ENCODE measurements at regions not wholly inside any gene's neighbourhood (a gene's known extent, or its start where the extent isn't known, plus 50 kb on each side); places are given as distances from the start of the nearest gene placed in this dataset.

DNA sequence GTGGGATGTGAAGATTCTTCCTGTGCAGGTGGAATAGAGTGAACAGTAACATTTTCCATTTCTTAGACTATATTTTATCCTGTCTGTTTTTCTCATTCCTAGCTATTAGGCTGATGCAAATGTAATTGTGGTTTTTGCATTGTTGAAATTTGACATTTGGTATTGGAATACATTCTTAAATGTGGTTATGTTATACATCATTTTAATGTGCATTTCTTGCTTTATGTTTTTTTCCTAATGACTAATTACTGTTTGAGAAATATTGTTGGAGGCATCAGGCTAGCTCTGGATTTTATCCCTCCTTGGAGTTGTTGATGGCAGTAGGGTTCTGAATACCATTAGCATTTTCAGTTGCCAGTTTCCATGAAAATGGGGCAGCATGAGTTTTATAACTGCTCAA lies 75.9 kb upstream of the GNG2 start (continued):
- TF ChIP-seq, protein P1, sequence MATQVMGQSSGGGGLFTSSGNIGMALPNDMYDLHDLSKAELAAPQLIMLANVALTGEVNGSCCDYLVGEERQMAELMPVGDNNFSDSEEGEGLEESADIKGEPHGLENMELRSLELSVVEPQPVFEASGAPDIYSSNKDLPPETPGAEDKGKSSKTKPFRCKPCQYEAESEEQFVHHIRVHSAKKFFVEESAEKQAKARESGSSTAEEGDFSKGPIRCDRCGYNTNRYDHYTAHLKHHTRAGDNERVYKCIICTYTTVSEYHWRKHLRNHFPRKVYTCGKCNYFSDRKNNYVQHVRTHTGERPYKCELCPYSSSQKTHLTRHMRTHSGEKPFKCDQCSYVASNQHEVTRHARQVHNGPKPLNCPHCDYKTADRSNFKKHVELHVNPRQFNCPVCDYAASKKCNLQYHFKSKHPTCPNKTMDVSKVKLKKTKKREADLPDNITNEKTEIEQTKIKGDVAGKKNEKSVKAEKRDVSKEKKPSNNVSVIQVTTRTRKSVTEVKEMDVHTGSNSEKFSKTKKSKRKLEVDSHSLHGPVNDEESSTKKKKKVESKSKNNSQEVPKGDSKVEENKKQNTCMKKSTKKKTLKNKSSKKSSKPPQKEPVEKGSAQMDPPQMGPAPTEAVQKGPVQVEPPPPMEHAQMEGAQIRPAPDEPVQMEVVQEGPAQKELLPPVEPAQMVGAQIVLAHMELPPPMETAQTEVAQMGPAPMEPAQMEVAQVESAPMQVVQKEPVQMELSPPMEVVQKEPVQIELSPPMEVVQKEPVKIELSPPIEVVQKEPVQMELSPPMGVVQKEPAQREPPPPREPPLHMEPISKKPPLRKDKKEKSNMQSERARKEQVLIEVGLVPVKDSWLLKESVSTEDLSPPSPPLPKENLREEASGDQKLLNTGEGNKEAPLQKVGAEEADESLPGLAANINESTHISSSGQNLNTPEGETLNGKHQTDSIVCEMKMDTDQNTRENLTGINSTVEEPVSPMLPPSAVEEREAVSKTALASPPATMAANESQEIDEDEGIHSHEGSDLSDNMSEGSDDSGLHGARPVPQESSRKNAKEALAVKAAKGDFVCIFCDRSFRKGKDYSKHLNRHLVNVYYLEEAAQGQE (IDR thresholded peaks at IDR 0.05; ENCODE audit: unreplicated experiment), result no peak
- TF ChIP-seq, protein P2, sequence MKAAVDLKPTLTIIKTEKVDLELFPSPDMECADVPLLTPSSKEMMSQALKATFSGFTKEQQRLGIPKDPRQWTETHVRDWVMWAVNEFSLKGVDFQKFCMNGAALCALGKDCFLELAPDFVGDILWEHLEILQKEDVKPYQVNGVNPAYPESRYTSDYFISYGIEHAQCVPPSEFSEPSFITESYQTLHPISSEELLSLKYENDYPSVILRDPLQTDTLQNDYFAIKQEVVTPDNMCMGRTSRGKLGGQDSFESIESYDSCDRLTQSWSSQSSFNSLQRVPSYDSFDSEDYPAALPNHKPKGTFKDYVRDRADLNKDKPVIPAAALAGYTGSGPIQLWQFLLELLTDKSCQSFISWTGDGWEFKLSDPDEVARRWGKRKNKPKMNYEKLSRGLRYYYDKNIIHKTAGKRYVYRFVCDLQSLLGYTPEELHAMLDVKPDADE (IDR thresholded peaks at IDR 0.05), result no peak
- TF ChIP-seq CREB1 (CRISPR knock-in tag; IDR thresholded peaks at IDR 0.05; ENCODE audit: low read depth) (no peak), JUNB (IDR thresholded peaks at IDR 0.05; ENCODE audit: unreplicated experiment) (no peak), ZNF331 (CRISPR knock-in tag; IDR thresholded peaks at IDR 0.05; ENCODE audit: low read depth) (no peak), NANOG (IDR thresholded peaks at IDR 0.05; ENCODE audit: borderline replicate concordance) (no peak)
- TF ChIP-seq, protein P3, sequence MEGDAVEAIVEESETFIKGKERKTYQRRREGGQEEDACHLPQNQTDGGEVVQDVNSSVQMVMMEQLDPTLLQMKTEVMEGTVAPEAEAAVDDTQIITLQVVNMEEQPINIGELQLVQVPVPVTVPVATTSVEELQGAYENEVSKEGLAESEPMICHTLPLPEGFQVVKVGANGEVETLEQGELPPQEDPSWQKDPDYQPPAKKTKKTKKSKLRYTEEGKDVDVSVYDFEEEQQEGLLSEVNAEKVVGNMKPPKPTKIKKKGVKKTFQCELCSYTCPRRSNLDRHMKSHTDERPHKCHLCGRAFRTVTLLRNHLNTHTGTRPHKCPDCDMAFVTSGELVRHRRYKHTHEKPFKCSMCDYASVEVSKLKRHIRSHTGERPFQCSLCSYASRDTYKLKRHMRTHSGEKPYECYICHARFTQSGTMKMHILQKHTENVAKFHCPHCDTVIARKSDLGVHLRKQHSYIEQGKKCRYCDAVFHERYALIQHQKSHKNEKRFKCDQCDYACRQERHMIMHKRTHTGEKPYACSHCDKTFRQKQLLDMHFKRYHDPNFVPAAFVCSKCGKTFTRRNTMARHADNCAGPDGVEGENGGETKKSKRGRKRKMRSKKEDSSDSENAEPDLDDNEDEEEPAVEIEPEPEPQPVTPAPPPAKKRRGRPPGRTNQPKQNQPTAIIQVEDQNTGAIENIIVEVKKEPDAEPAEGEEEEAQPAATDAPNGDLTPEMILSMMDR (conservative IDR thresholded peaks at IDR 0.05; ENCODE audit: low read depth in 2 of 2), result no peak

DNA sequence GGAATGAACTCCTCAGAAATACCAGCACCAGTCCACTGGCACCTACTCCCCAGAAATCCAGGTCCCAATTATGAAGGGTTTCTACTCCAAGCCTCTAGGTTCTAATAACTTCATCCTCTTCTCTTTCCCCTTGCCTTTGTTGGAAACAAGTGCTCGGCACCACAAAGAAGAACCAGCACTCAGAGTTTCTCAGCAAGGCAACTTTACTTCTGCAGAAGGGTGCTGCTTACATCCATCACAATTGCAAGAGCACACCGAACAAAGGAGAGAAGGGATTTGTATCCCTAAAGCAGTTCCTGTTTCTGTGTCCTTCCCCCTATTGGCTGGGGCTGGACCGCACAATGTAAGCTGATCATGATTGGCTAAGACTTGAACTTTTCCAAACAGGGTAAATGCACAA lies 74.2 kb upstream of the GNG2 start:
- no peaks in the 10 kb centered on the region for H3F3A ChIP-seq (replicated peaks; ENCODE audit: low read depth)
- no peaks in the 10 kb centered on the region for H3K9me2 ChIP-seq (ENCODE audit: insufficient read depth)
- no peak overlapping the region for H2AFZ ChIP-seq
- H3K27ac Mint-ChIP-seq, result no peak overlapping the region
- ATAC-seq, result no peak
- H3K36me3 Mint-ChIP-seq (ENCODE audit: low read depth), result peaks cover 19% of the 10 kb centered on the region
- H3K79me2 ChIP-seq (replicated peaks; ENCODE audit: insufficient read depth), result no peaks in the 10 kb centered on the region
- H3K36me3 ChIP-seq (ENCODE audit: insufficient read depth), result peaks cover 3% of the 10 kb centered on the region; the same call in 1 of the 2 replicates
- H3K4me1 Mint-ChIP-seq, result no peaks in the 10 kb centered on the region
- H3K27me3 ChIP-seq (ENCODE audit: insufficient read depth), result no peaks in the 10 kb centered on the region
- H3K4me3 ChIP-seq, result no peak overlapping the region
- H3K4me1 ChIP-seq (ENCODE audit: insufficient read depth), result no peaks in the 10 kb centered on the region
- no peak overlapping the region for H3K4me3 Mint-ChIP-seq
- peaks cover 32% of the 10 kb centered on the region for H3K9me3 Mint-ChIP-seq
- no peak for DNase-seq (ENCODE audit: low spot score)
- H3K27ac ChIP-seq (ENCODE audit: low read depth), result no peak overlapping the region
- H3K4me2 ChIP-seq, result no peak overlapping the region
- H3K27me3 Mint-ChIP-seq (ENCODE audit: insufficient read depth, low read depth, poor library complexity), result no peaks in the 10 kb centered on the region
- no peaks in the 10 kb centered on the region for H4K20me1 ChIP-seq (replicated peaks; ENCODE audit: insufficient read depth)
- TF ChIP-seq, protein P3 (conservative IDR thresholded peaks at IDR 0.05; ENCODE audit: low read depth in 2 of 2), result no peak
- TF ChIP-seq CREB1 (CRISPR knock-in tag; IDR thresholded peaks at IDR 0.05; ENCODE audit: low read depth) (no peak), STAT1 (IDR thresholded peaks at IDR 0.05; ENCODE audit: unreplicated experiment) (no peak), JUNB (IDR thresholded peaks at IDR 0.05; ENCODE audit: unreplicated experiment) (no peak), EZH2phosphoT487 (IDR thresholded peaks at IDR 0.05; ENCODE audit: unreplicated experiment) (no peak)
- TF ChIP-seq, protein P1 (IDR thresholded peaks at IDR 0.05; ENCODE audit: unreplicated experiment), result no peak
- TF ChIP-seq, protein P2 (IDR thresholded peaks at IDR 0.05), result no peak
